ENCODE measurements at regions not wholly inside any gene's neighbourhood (a gene's known extent, or its start where the extent isn't known, plus 50 kb on each side); places are given as distances from the start of the nearest gene placed in this dataset.

GRCh38 chr5:35478856-35479682 is 138.6 kb upstream of the SPEF2 start:
- BruUV-seq (replicated peaks) = no TSS peak
- H3K9me1 ChIP-seq (ENCODE audit: control insufficient read depth, insufficient read depth, low read length) = no peaks in the 10 kb centered on the region
- no peaks in the 10 kb centered on the region for H3K4me1 ChIP-seq (replicated peaks in 1 of 2; ENCODE audit: control insufficient read depth in 2 of 2, insufficient read depth in 2 of 2, low read length in 2 of 2)
- in situ Hi-C loops (cut with MboI) = no loop called here
- H3K9ac ChIP-seq (ENCODE audit: insufficient read depth in 1 of 2, low read depth in 2 of 2, low read length in 2 of 2) = no peak overlapping the region
- 0% methylated on average over 5 of the region's 5 CpGs for whole genome bisulfite sequencing (ENCODE audit: insufficient coverage, low coverage, missing lambda C conversion rate)
- TF ChIP-seq SMAD2 (IDR thresholded peaks at IDR 0.05; ENCODE audit: low read depth, low read length) = no peak
- TF ChIP-seq CXXC5 (CRISPR knock-in tag; IDR thresholded peaks at IDR 0.05) = no peak
- TF ChIP-seq ILK (tag; IDR thresholded peaks at IDR 0.05; ENCODE audit: borderline replicate concordance, low read depth) = no peak
- no peak for TF ChIP-seq BRF1 (IDR thresholded peaks at IDR 0.05; ENCODE audit: borderline replicate concordance, extremely low read depth, insufficient read length)
- TF ChIP-seq HMGN3 (IDR thresholded peaks at IDR 0.05; ENCODE audit: borderline replicate concordance, extremely low read depth, insufficient read length, low read depth, low read length) = no peak
- TF ChIP-seq MITF (IDR thresholded peaks at IDR 0.05) = no peak
- TF ChIP-seq MCM3 (IDR thresholded peaks at IDR 0.05) = no peak
- TF ChIP-seq DDX20 (tag; IDR thresholded peaks at IDR 0.05; ENCODE audit: low read depth) = no peak
- TF ChIP-seq RFX7 (CRISPR knock-in tag; IDR thresholded peaks at IDR 0.05) = no peak
- no peak for TF ChIP-seq ZNF232 (CRISPR knock-in tag; IDR thresholded peaks at IDR 0.05)
- TF ChIP-seq GABPA (tag; conservative IDR thresholded peaks at IDR 0.05; ENCODE audit: low read depth) = no peak
- TF ChIP-seq MLX (CRISPR knock-in tag; conservative IDR thresholded peaks at IDR 0.05) = no peak
- ChIA-PET POLR2A (no interaction called here), CTCF (ENCODE audit: low intra/inter-chr PET ratio) (no interaction called here)
- no peak overlapping the region for H3K4me2 ChIP-seq (ENCODE audit: insufficient read depth, low read length)
- H2AFZ ChIP-seq (ENCODE audit: low read depth, low read length) = no peak overlapping the region
- H3K4me3 ChIP-seq = no peak overlapping the region
- no peaks in the 10 kb centered on the region for H4K20me1 ChIP-seq (replicated peaks; ENCODE audit: control insufficient read depth, insufficient read depth, low read length)
- intact Hi-C loops (cut with micrococcal nuclease) = no loop called here
- FAIRE-seq (no peak), DNase-seq (ENCODE audit: extremely low read depth in 1 of 4, low spot score in 3 of 4) (no peak), ATAC-seq (no peak)
- H3K27me3 ChIP-seq (ENCODE audit: control insufficient read depth in 2 of 2, insufficient read depth in 2 of 2, low read length in 2 of 2) = no peaks in the 10 kb centered on the region
- no peaks in the 10 kb centered on the region for H3K79me2 ChIP-seq (ENCODE audit: control insufficient read depth, insufficient read depth, low read length)
- no peaks in the 10 kb centered on the region for H3K36me3 ChIP-seq (ENCODE audit: control insufficient read depth, insufficient read depth, low read length)
- no peak overlapping the region for H3K27ac ChIP-seq (ENCODE audit: extremely low read depth, low read depth, low read length)
- no peaks in the 10 kb centered on the region for H3K9me3 ChIP-seq (replicated peaks; ENCODE audit: control insufficient read depth, insufficient read depth, low read depth, low read length)
